HG03558 (cell line): ENCODE measurements at regions not wholly inside any gene's neighbourhood (a gene's known extent, or its start where the extent isn't known, plus 50 kb on each side); places are given as distances from the start of the nearest gene placed in this dataset.

ENCODE experiments used
- ATAC-seq: cut with Tn5 transposase; IDR thresholded peaks from one replicate; pipeline ENCODE4 v1.9.1; 2021; ENCODE audit warnings: moderate number of reproducible peaks; ENCODE audit not compliant: unreplicated experiment; ENCODE audit errors: extremely low read depth

DNA sequence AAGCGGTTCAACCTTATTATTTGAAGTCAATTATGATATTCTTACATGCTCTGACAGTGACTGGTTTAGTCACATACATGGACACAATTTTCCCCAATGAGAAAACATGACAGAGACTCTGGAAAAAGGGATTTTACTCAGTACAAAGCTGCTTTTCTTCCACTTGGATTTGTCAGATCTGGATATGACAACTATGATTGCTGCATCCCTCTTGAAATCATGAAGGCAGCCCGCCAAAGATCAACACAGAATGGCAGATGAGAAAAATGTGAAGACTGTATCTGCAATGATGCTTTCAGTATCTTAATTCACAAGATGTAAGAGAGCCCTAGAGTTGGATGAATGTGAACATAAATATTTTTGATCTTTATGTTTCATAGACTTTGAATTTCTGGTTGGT, 439.6 kb downstream of the CDH8 start:
- ATAC-seq, result no peak

DNA sequence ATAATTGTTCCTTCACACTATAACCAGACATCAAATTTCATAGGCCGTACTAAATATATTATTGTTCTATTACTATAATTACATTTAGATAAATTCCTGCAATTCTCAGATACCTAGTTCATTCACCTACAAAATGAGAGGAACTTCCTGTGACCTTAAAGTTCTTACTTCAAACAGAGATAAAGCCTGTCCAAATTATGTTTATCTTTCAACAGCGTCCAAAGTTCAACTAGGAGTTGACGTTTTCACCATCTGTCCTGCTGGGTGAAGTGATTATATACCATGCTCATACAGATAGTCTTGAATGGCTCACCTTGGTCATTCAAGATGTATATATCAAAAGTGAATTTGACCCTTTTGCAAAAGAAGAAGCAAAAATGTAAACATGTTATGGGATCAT, 440.6 kb downstream of the CDH8 start:
- ATAC-seq, result no peak

DNA sequence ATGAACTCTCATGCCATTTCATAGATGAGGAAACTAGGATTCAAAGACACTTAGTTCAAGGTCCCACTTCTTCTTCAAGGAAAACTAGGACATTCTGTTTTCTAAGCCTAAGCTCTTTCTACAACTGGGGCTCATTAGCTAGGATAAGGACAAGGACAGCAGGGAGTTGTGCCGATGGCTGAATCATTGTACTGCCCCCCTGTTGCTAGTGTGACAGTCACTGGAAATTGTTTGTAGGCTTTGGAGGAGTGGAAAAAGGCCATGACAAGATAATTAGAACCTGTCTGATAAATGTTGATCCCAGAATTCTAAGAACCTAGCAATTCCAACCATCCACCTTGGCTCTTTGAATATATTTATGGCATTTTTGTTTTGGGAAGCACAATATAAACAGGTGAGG, 445.7 kb downstream of the CDH8 start:
- no peak for ATAC-seq

- ATAC-seq, result no peak
These were observed 448.7 kb downstream of the CDH8 start for GRCh38 chr16:61587526-61587925.

GRCh38 chr16:61581417-61582046, 454.7 kb downstream of the CDH8 start:
- no peak for ATAC-seq

GRCh38 chr16:61580579-61580978, 455.7 kb downstream of the CDH8 start:
- ATAC-seq, result no peak

DNA sequence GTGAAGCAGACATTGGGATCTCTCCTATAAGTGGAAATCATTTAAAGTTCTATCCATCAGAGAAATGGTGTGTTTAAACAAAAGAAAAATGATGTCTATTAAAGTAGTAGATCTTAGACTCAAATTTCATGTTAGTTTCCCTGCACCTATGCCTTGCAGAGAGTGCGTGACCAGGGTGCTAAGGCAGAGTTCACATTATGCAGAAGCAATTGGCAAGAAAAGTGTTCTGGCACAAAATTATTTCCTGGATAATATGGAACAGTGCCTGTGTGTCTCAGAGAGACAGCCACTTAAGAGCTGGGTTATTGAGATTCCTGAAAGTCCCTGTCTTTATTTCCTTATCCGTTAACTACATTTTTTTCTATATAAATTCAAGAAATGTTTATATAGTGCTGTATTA, 457.0 kb downstream of the CDH8 start:
- ATAC-seq, result no peak

GRCh38 chr16:61576476-61576875, 459.8 kb downstream of the CDH8 start:
- no peak for ATAC-seq

DNA sequence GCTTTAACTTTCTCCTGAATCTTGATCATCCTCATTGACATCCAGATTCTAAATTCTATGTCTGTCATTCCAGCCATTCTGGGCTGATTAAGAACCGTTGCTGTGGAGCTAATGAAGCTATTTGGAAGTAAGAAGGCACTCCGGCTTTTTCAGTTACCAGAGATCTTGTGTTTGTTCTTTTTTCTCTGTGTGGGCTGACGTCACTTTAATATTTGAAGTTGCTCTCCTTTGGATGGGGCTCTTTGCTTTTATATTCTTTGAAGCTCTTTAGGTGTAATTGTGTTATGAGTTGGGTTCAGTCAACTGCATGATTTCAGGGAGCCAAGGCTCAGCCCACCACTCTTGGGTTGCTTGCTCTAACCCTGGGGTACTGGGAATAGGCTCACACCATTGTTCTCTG, 460.6 kb downstream of the CDH8 start:
- ATAC-seq, result no peak

- ATAC-seq, result no peak
These were observed 467.2 kb downstream of the CDH8 start for GRCh38 chr16:61569028-61569427.

- ATAC-seq, result no peak
These were observed 471.5 kb downstream of the CDH8 start for GRCh38 chr16:61564716-61565115.

GRCh38 chr16:61555718-61556441, 480.4 kb downstream of the CDH8 start:
- ATAC-seq, result no peak

DNA sequence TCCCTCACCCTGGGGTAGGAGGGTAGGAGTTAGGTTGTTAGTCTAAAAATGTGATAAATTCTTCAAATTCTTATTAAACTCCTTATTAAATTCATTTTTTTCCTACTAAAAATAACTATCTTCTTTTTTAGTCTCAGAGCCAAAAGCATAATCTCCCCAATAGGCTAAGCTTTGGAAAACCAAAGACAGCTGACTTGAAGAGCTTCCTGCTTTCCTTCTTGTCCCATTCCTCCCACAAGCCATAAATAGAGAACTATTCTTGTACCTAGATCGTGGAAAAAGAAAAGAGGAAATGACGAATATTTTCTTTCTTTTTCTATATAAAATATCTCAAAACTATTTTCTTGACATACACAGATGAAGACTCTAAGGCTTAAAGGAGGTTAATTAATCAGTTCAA, 486.9 kb downstream of the CDH8 start:
- no peak for ATAC-seq

- ATAC-seq, result no peak
These were observed 488.6 kb downstream of the CDH8 start for GRCh38 chr16:61547626-61548025.

- ATAC-seq, result no peak
These were observed 492.1 kb downstream of the CDH8 start for GRCh38 chr16:61544165-61544564.

- no peak for ATAC-seq
These were observed 496.0 kb downstream of the CDH8 start for GRCh38 chr16:61540216-61540615.

- ATAC-seq, result no peak
These were observed 505.5 kb downstream of the CDH8 start for GRCh38 chr16:61530697-61531096.

- no peak for ATAC-seq
These were observed 535.4 kb downstream of the CDH8 start for GRCh38 chr16:61500851-61501250.

- ATAC-seq, result no peak
These were observed 556.0 kb downstream of the CDH8 start for GRCh38 chr16:61480250-61480649.

DNA sequence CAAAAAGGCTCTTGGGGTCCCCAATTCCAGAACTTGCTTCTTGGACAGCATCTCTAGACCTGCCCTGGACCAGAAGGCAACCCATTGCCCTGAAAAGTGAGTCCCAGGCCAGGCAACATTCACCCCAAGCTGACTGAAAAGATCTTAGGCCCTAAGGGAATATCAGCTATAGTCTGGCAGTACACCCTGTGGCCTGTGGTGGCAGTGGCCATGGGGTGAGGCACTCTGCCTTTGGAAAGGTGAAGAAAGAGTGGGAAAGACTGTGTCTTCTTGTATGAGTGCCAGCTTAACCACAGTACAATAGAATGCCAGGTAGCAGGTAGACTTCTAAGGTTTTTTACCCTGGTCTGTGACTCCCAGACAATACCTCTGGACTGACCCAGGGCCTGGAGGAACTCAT, 564.5 kb downstream of the CDH8 start:
- ATAC-seq, result no peak

- no peak for ATAC-seq
These were observed 565.2 kb downstream of the CDH8 start for GRCh38 chr16:61471023-61471422.

GRCh38 chr16:61465285-61465684, 571.0 kb downstream of the CDH8 start:
- ATAC-seq, result no peak
